ENCODE measurements at regions not wholly inside any gene's neighbourhood (a gene's known extent, or its start where the extent isn't known, plus 50 kb on each side); places are given as distances from the start of the nearest gene placed in this dataset.

GRCh38 chr6:51257938-51258337, 439.3 kb downstream of the TFAP2B start:
- Histone ChIP-seq H3K79me2 (ENCODE audit: insufficient read depth, low read length) (no peaks in the 10 kb centered on the region), H3K4me1 (ENCODE audit: insufficient read depth, low read length) (no peaks in the 10 kb centered on the region), H3K27me3 (ENCODE audit: insufficient read depth, low read length) (no peaks in the 10 kb centered on the region), H3K4me3 (ENCODE audit: insufficient read depth, low read depth, low read length) (no peak overlapping the region), H4K20me1 (ENCODE audit: insufficient read depth, low read length) (no peaks in the 10 kb centered on the region), H3K36me3 (ENCODE audit: insufficient read depth, low read length) (no peaks in the 10 kb centered on the region), H3K9me3 (ENCODE audit: insufficient read depth, low read depth, low read length) (no peaks in the 10 kb centered on the region), H3K4me2 (ENCODE audit: low read length) (no peak overlapping the region), H2AFZ (ENCODE audit: low read depth, low read length) (no peak overlapping the region), H3K9ac (ENCODE audit: low read length) (no peak overlapping the region), H3K27ac (ENCODE audit: low read depth, low read length) (no peak overlapping the region)
- TF ChIP-seq EZH2 (IDR thresholded peaks at IDR 0.05; ENCODE audit: insufficient read depth, low read length) (no peak), CTCF (IDR thresholded peaks at IDR 0.05; ENCODE audit: insufficient read depth, low read depth, low read length) (no peak)
- Mint-ChIP-seq H3K27me3 (ENCODE audit: low read depth, unreplicated experiment) (no peaks in the 10 kb centered on the region), H3K4me1 (ENCODE audit: low read depth, unreplicated experiment) (no peaks in the 10 kb centered on the region), H3K9me3 (ENCODE audit: unreplicated experiment) (no peaks in the 10 kb centered on the region), H3K27ac (ENCODE audit: unreplicated experiment) (no peak overlapping the region), H3K4me3 (ENCODE audit: unreplicated experiment) (no peak overlapping the region), H3K36me3 (ENCODE audit: low read depth, unreplicated experiment) (no peaks in the 10 kb centered on the region)
- DNase-seq (ENCODE audit: low read depth) (no peak), FAIRE-seq (no peak)

GRCh38 chr6:51260003-51260402, 441.3 kb downstream of the TFAP2B start:
- H2AFZ ChIP-seq (ENCODE audit: low read depth, low read length), result no peak overlapping the region
- no peak overlapping the region for H3K27ac ChIP-seq (ENCODE audit: low read depth, low read length)
- H3K4me3 Mint-ChIP-seq (ENCODE audit: unreplicated experiment), result no peak overlapping the region
- H3K9me3 Mint-ChIP-seq (ENCODE audit: unreplicated experiment), result no peaks in the 10 kb centered on the region
- H3K9me3 ChIP-seq (ENCODE audit: insufficient read depth, low read depth, low read length), result no peaks in the 10 kb centered on the region
- H3K9ac ChIP-seq (ENCODE audit: low read length), result no peak overlapping the region
- no peaks in the 10 kb centered on the region for H4K20me1 ChIP-seq (ENCODE audit: insufficient read depth, low read length)
- H3K36me3 Mint-ChIP-seq (ENCODE audit: low read depth, unreplicated experiment), result no peaks in the 10 kb centered on the region
- no peaks in the 10 kb centered on the region for H3K4me1 Mint-ChIP-seq (ENCODE audit: low read depth, unreplicated experiment)
- H3K79me2 ChIP-seq (ENCODE audit: insufficient read depth, low read length), result no peaks in the 10 kb centered on the region
- H3K4me3 ChIP-seq (ENCODE audit: insufficient read depth, low read depth, low read length), result no peak overlapping the region
- DNase-seq (ENCODE audit: low read depth) (no peak), FAIRE-seq (no peak)
- H3K4me1 ChIP-seq (ENCODE audit: insufficient read depth, low read length), result no peaks in the 10 kb centered on the region
- H3K27me3 Mint-ChIP-seq (ENCODE audit: low read depth, unreplicated experiment), result no peaks in the 10 kb centered on the region
- no peak overlapping the region for H3K4me2 ChIP-seq (ENCODE audit: low read length)
- TF ChIP-seq CTCF (IDR thresholded peaks at IDR 0.05; ENCODE audit: insufficient read depth, low read depth, low read length), result no peak
- H3K27me3 ChIP-seq (ENCODE audit: insufficient read depth, low read length), result no peaks in the 10 kb centered on the region
- no peaks in the 10 kb centered on the region for H3K36me3 ChIP-seq (ENCODE audit: insufficient read depth, low read length)
- no peak overlapping the region for H3K27ac Mint-ChIP-seq (ENCODE audit: unreplicated experiment)

DNA sequence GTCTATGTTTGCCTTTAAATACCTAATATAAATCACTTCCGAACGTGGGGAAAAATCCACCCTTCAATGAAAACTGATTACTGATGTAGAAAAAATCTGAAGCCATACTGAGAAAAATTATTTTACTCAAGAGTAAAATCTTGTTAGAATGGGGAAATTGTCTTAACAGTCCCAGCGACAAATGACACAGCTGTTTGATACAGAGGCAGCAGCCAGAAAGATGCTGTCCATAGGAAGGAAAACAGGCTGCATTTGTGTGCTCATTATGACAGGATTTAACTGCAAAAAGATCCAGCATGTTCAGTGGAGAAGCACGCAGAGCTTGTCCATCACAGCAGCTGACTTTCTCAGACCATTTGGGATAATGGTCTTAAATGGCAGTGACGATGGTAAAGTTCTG, 443.0 kb downstream of the TFAP2B start:
- Mint-ChIP-seq H3K4me1 (ENCODE audit: low read depth, unreplicated experiment) (no peaks in the 10 kb centered on the region), H3K4me3 (ENCODE audit: unreplicated experiment) (no peak overlapping the region), H3K36me3 (ENCODE audit: low read depth, unreplicated experiment) (no peaks in the 10 kb centered on the region), H3K27ac (ENCODE audit: unreplicated experiment) (no peak overlapping the region), H3K9me3 (ENCODE audit: unreplicated experiment) (no peaks in the 10 kb centered on the region), H3K27me3 (ENCODE audit: low read depth, unreplicated experiment) (no peaks in the 10 kb centered on the region)
- no peaks in the 10 kb centered on the region for H4K20me1 ChIP-seq (ENCODE audit: insufficient read depth, low read length)
- DNase-seq (ENCODE audit: low read depth) (no peak), FAIRE-seq (no peak)
- no peaks in the 10 kb centered on the region for H3K4me1 ChIP-seq (ENCODE audit: insufficient read depth, low read length)
- H3K79me2 ChIP-seq (ENCODE audit: insufficient read depth, low read length), result no peaks in the 10 kb centered on the region
- no peak overlapping the region for H3K4me3 ChIP-seq (ENCODE audit: insufficient read depth, low read depth, low read length)
- no peaks in the 10 kb centered on the region for H3K27me3 ChIP-seq (ENCODE audit: insufficient read depth, low read length)
- no peak overlapping the region for H3K27ac ChIP-seq (ENCODE audit: low read depth, low read length)
- no peak overlapping the region for H3K9ac ChIP-seq (ENCODE audit: low read length)
- no peaks in the 10 kb centered on the region for H3K36me3 ChIP-seq (ENCODE audit: insufficient read depth, low read length)
- TF ChIP-seq EZH2 (IDR thresholded peaks at IDR 0.05; ENCODE audit: insufficient read depth, low read length) (no peak), CTCF (IDR thresholded peaks at IDR 0.05; ENCODE audit: insufficient read depth, low read depth, low read length) (no peak)
- H2AFZ ChIP-seq (ENCODE audit: low read depth, low read length), result no peak overlapping the region
- no peak overlapping the region for H3K4me2 ChIP-seq (ENCODE audit: low read length)
- H3K9me3 ChIP-seq (ENCODE audit: insufficient read depth, low read depth, low read length), result no peaks in the 10 kb centered on the region
